LNCAP (cell line): ENCODE measurements at regions not wholly inside any gene's neighbourhood (a gene's known extent, or its start where the extent isn't known, plus 50 kb on each side); places are given as distances from the start of the nearest gene placed in this dataset.
A peak's percentile ranks its signal among the peaks of the same experiment; 100 is the strongest.

Source experiments
- CTCF ChIP-seq: fragments of 450-650 bp; IDR thresholded peaks from 2 replicates; pipeline ENCODE4 v1.5.1; 2017; ENCODE audit warnings: mild to moderate bottlenecking

- no peak for TF ChIP-seq CTCF
These were observed 833.8 kb upstream of the PIK3C3 start for GRCh38 chr18:41121116-41121826.

GRCh38 chr18:41119031-41119430, 836.0 kb upstream of the PIK3C3 start:
- TF ChIP-seq CTCF: no peak

GRCh38 chr18:41113885-41114482, 841.0 kb upstream of the PIK3C3 start:
- no peak for TF ChIP-seq CTCF

- no peak for TF ChIP-seq CTCF
These were observed 855.6 kb upstream of the PIK3C3 start for GRCh38 chr18:41099451-41099850.

- TF ChIP-seq CTCF: peak; percentile 51
These were observed 858.5 kb upstream of the PIK3C3 start for GRCh38 chr18:41096504-41096903.

GRCh38 chr18:41077076-41077475, 878.0 kb upstream of the PIK3C3 start:
- TF ChIP-seq CTCF: no peak

- TF ChIP-seq CTCF: no peak
These were observed 879.8 kb upstream of the PIK3C3 start for GRCh38 chr18:41075212-41075611.
